Smooth muscle cell (in vitro differentiated cells): ENCODE measurements at regions not wholly inside any gene's neighbourhood (a gene's known extent, or its start where the extent isn't known, plus 50 kb on each side); places are given as distances from the start of the nearest gene placed in this dataset.

ENCODE experiments used
- DNase-seq: peaks from one replicate; lab custom pipeline; 2025; ENCODE audit not compliant: unreplicated experiment; lab: John Stamatoyannopoulos, UW
- H2AFZ ChIP-seq: fragments of 200-600 bp; sonication (generic); 2 replicates; pipeline ENCODE4 v1.6.0; 2016; ENCODE audit warnings: antibody characterized with exemption, low read depth, mild to moderate bottlenecking
- H3F3A ChIP-seq: fragments of 200-600 bp; sonication (generic); 2 replicates; pipeline ENCODE4 v1.6.0; 2017; ENCODE audit warnings: antibody characterized with exemption, low read depth
- H3K27ac ChIP-seq: fragments of 200-600 bp; sonication (generic); 2 replicates; pipeline ENCODE4 v1.5.1; 2016; ENCODE audit warnings: low read depth, mild to moderate bottlenecking
- H3K27me3 ChIP-seq: fragments of 200-600 bp; sonication (generic); 2 replicates; pipeline ENCODE4 v1.6.1; 2016; ENCODE audit warnings: low read depth, mild to moderate bottlenecking
- H3K36me3 ChIP-seq: fragments of 200-600 bp; sonication (generic); 2 replicates; pipeline ENCODE4 v1.5.1; 2016; ENCODE audit warnings: low read depth
- H3K4me1 ChIP-seq: fragments of 200-600 bp; sonication (generic); 2 replicates; pipeline ENCODE4 v1.5.1; 2016; ENCODE audit warnings: low read depth
- H3K4me2 ChIP-seq: fragments of 200-600 bp; sonication (generic); 2 replicates; pipeline ENCODE4 v1.6.0; 2016; ENCODE audit warnings: mild to moderate bottlenecking
- H3K4me3 ChIP-seq: fragments of 200-600 bp; sonication (generic); 2 replicates; pipeline ENCODE4 v1.5.1; 2016; ENCODE audit warnings: mild to moderate bottlenecking
- H3K79me2 ChIP-seq: fragments of 200-600 bp; sonication (generic); 2 replicates; pipeline ENCODE4 v1.6.0; 2016; ENCODE audit warnings: low read depth, mild to moderate bottlenecking
- H3K9ac ChIP-seq: fragments of 200-600 bp; sonication (generic); 2 replicates; pipeline ENCODE4 v1.6.0; 2016; ENCODE audit warnings: low read depth
- H3K9me3 ChIP-seq: fragments of 200-600 bp; sonication (generic); replicated peaks from 2 replicates; pipeline ENCODE4 v1.5.1; 2016; ENCODE audit warnings: low read depth
- H4K20me1 ChIP-seq: fragments of 200-600 bp; sonication (generic); 2 replicates; pipeline ENCODE4 v1.6.0; 2016; ENCODE audit warnings: low read depth
- CTCF ChIP-seq: fragments of 200-600 bp; sonication (generic); IDR thresholded peaks from 2 replicates; pipeline ENCODE4 v1.5.1; 2017; ENCODE audit warnings: borderline replicate concordance, mild to moderate bottlenecking, antibody characterized with exemption; ENCODE audit not compliant: insufficient read depth, poor library complexity, severe bottlenecking
- WGBS: methylation state at CpG from one replicate; pipeline ENCODE4 v1.1.7; 2016; ENCODE audit warnings: low lambda C conversion rate; 5-methylcytosine and 5-hydroxymethylcytosine counted together

GRCh38 chr11:134576721-134577171, 164.7 kb upstream of the B3GAT1 start:
- Histone ChIP-seq H3K4me1 (no peaks in the 10 kb centered on the region), H3K27ac (no peak overlapping the region), H4K20me1 (no peaks in the 10 kb centered on the region), H3F3A (no peaks in the 10 kb centered on the region), H3K4me2 (no peak overlapping the region), H2AFZ (no peak overlapping the region), H3K79me2 (no peaks in the 10 kb centered on the region), H3K4me3 (no peak overlapping the region), H3K9me3 (no peaks in the 10 kb centered on the region), H3K27me3 (peaks cover 3% of the 10 kb centered on the region), H3K36me3 (no peaks in the 10 kb centered on the region), H3K9ac (no peak overlapping the region)
- TF ChIP-seq CTCF, result no peak
- 87% methylated on average over 8 of the region's 8 CpGs for WGBS
- no peak for DNase-seq

GRCh38 chr11:134576286-134576685, 164.2 kb upstream of the B3GAT1 start:
- H2AFZ ChIP-seq, result no peak overlapping the region
- H3K4me3 ChIP-seq, result no peak overlapping the region
- no peaks in the 10 kb centered on the region for H3K4me1 ChIP-seq
- no peaks in the 10 kb centered on the region for H3K79me2 ChIP-seq
- H3K36me3 ChIP-seq, result no peaks in the 10 kb centered on the region
- DNase-seq, result no peak
- no peaks in the 10 kb centered on the region for H3F3A ChIP-seq
- no peaks in the 10 kb centered on the region for H3K9me3 ChIP-seq
- TF ChIP-seq CTCF, result no peak
- H3K27me3 ChIP-seq, result peaks cover 3% of the 10 kb centered on the region
- no peaks in the 10 kb centered on the region for H4K20me1 ChIP-seq
- H3K9ac ChIP-seq, result no peak overlapping the region
- H3K27ac ChIP-seq, result no peak overlapping the region
- H3K4me2 ChIP-seq, result no peak overlapping the region
- 84% methylated on average over 9 of the region's 9 CpGs for WGBS

DNA sequence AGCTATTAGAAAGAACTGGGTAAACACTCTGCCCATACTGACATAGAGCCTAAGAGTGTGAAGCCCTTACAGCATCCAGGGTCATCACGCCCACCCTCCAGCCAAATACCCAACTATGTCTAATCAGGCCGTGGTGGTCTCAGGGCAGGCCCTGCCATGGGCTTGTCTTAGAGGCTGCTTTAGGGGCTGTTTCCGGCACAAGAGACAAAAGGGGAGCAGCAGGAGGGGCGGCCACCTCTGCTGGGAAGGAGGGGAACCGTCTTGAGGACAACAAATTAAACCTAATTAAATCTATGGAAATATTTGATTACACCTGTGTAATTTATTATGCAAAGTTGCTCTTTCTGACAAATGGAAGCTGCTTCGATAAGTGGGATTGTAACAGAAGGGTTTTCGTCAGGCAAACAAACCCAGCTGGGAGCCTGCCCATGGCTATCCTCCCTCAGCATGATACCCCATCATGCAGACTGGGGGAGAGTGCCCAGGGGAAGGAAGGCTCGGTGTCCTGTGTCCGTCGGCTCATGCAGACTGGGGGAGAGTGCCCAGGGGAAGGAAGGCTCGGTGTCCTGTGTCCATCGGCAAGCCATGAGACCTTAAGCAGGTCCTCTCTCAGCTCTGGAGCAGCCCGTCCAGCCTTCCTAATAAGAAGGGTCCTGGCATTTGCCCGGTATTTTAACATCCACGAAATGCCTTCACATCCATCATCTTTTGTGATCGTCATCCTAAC, 163.6 kb upstream of the B3GAT1 start:
- no peak overlapping the region for H3K4me2 ChIP-seq
- H2AFZ ChIP-seq, result no peak overlapping the region
- WGBS, result 90% methylated on average over 16 of the region's 16 CpGs
- H3K79me2 ChIP-seq, result no peaks in the 10 kb centered on the region
- no peak overlapping the region for H3K27ac ChIP-seq
- H3K4me1 ChIP-seq, result no peaks in the 10 kb centered on the region
- H3K9me3 ChIP-seq, result no peaks in the 10 kb centered on the region
- DNase-seq, result no peak
- peaks cover 3% of the 10 kb centered on the region for H3K27me3 ChIP-seq
- no peaks in the 10 kb centered on the region for H3K36me3 ChIP-seq
- H3K9ac ChIP-seq, result no peak overlapping the region
- H3K4me3 ChIP-seq, result no peak overlapping the region
- H3F3A ChIP-seq, result no peaks in the 10 kb centered on the region
- no peaks in the 10 kb centered on the region for H4K20me1 ChIP-seq
- TF ChIP-seq CTCF, result no peak

DNA sequence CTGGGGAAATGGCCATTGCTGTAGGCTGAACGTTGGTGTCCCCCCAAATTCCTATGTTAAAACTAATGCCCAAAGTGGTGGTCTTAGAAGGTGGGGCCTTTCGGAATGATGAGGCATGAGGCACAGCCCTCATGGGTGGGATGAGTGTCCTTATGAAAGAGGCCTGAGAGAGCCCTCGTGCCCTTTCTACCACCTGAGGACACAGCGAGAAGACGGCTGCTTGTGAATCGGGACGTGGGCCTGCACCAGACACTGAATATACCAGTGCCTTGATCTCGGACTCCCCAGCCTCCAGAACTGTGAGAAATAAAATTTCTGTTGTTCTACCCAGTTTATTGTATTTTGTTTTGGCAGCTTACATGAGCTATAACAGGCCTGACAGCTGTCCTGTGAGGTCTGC, 162.9 kb upstream of the B3GAT1 start:
- no peak overlapping the region for H3K4me3 ChIP-seq
- WGBS, result 90% methylated on average over 8 of the region's 8 CpGs
- H3K9ac ChIP-seq, result no peak overlapping the region
- no peak overlapping the region for H3K27ac ChIP-seq
- no peak for TF ChIP-seq CTCF
- no peak overlapping the region for H2AFZ ChIP-seq
- no peaks in the 10 kb centered on the region for H3K9me3 ChIP-seq
- H3K4me1 ChIP-seq, result no peaks in the 10 kb centered on the region
- H3K36me3 ChIP-seq, result no peaks in the 10 kb centered on the region
- no peaks in the 10 kb centered on the region for H4K20me1 ChIP-seq
- no peaks in the 10 kb centered on the region for H3F3A ChIP-seq
- no peaks in the 10 kb centered on the region for H3K79me2 ChIP-seq
- no peak overlapping the region for H3K4me2 ChIP-seq
- DNase-seq, result no peak
- peaks cover 3% of the 10 kb centered on the region for H3K27me3 ChIP-seq
